ENCODE measurements at regions not wholly inside any gene's neighbourhood (a gene's known extent, or its start where the extent isn't known, plus 50 kb on each side); places are given as distances from the start of the nearest gene placed in this dataset.

GRCh38 chr9:71243951-71244350 is 122.5 kb upstream of the TRPM3 start:
- TF ChIP-seq CTCF (IDR thresholded peaks at IDR 0.05; ENCODE audit: control insufficient read depth, extremely low read depth, insufficient read depth) = no peak
- no peak overlapping the region for H3K4me3 ChIP-seq (ENCODE audit: low read depth, low read length)
- DNase-seq (ENCODE audit: low read depth) = no peak

- TF ChIP-seq CTCF (IDR thresholded peaks at IDR 0.05; ENCODE audit: control insufficient read depth, extremely low read depth, insufficient read depth) = no peak
- no peak overlapping the region for H3K4me3 ChIP-seq (ENCODE audit: low read depth, low read length)
- DNase-seq (ENCODE audit: low read depth) = no peak
Measured at GRCh38 chr9:71242081-71242480, 120.7 kb upstream of the TRPM3 start.

- no peak for TF ChIP-seq CTCF (IDR thresholded peaks at IDR 0.05; ENCODE audit: control insufficient read depth, extremely low read depth, insufficient read depth)
- DNase-seq (ENCODE audit: low read depth) = no peak
- H3K4me3 ChIP-seq (ENCODE audit: low read depth, low read length) = no peak overlapping the region
Measured at GRCh38 chr9:71237051-71237450, 115.6 kb upstream of the TRPM3 start.

GRCh38 chr9:71233646-71234045 is 112.2 kb upstream of the TRPM3 start:
- no peak overlapping the region for H3K4me3 ChIP-seq (ENCODE audit: low read depth, low read length)
- no peak for DNase-seq (ENCODE audit: low read depth)
- TF ChIP-seq CTCF (IDR thresholded peaks at IDR 0.05; ENCODE audit: control insufficient read depth, extremely low read depth, insufficient read depth) = no peak

- H3K4me3 ChIP-seq (ENCODE audit: low read depth, low read length) = no peak overlapping the region
- DNase-seq (ENCODE audit: low read depth) = no peak
- TF ChIP-seq CTCF (IDR thresholded peaks at IDR 0.05; ENCODE audit: control insufficient read depth, extremely low read depth, insufficient read depth) = no peak
Measured at GRCh38 chr9:71223953-71224538, 102.6 kb upstream of the TRPM3 start.

GRCh38 chr9:71218774-71219173 is 97.4 kb upstream of the TRPM3 start:
- DNase-seq (ENCODE audit: low read depth) = no peak
- H3K4me3 ChIP-seq (ENCODE audit: low read depth, low read length) = no peak overlapping the region
- no peak for TF ChIP-seq CTCF (IDR thresholded peaks at IDR 0.05; ENCODE audit: control insufficient read depth, extremely low read depth, insufficient read depth)

- no peak for TF ChIP-seq CTCF (IDR thresholded peaks at IDR 0.05; ENCODE audit: control insufficient read depth, extremely low read depth, insufficient read depth)
- no peak overlapping the region for H3K4me3 ChIP-seq (ENCODE audit: low read depth, low read length)
- DNase-seq (ENCODE audit: low read depth) = no peak
Measured at GRCh38 chr9:71213633-71214032, 92.2 kb upstream of the TRPM3 start.
